Uterus (tissue), 2 donors: ENCODE measurements at regions not wholly inside any gene's neighbourhood (a gene's known extent, or its start where the extent isn't known, plus 50 kb on each side); places are given as distances from the start of the nearest gene placed in this dataset.

ENCODE experiments used
- POLR2A ChIP-seq, 2 donors: fragments of 450-650 bp; IDR thresholded peaks; one replicate each; pipeline ENCODE4 v1.6.1; 2016; ENCODE audit warnings: antibody characterized with exemption in 2 of 2, mild to moderate bottlenecking in 1 of 2, moderate library complexity in 1 of 2
- TF ChIP-seq, protein P1 (sequence below), 4 experiments: fragments of 200-600 bp in 2 of 4; fragments of 450-650 bp in 2 of 4; sonication (generic) in 2 of 4; IDR thresholded peaks; one replicate each; pipeline ENCODE4 v1.5.1; 2016 to 2019; ENCODE audit warnings: antibody characterized with exemption in 4 of 4, mild to moderate bottlenecking in 2 of 4, moderate library complexity in 1 of 4

GRCh38 chrX:11039926-11040325, 71.2 kb upstream of the HCCS start:
- TF ChIP-seq, protein P1, sequence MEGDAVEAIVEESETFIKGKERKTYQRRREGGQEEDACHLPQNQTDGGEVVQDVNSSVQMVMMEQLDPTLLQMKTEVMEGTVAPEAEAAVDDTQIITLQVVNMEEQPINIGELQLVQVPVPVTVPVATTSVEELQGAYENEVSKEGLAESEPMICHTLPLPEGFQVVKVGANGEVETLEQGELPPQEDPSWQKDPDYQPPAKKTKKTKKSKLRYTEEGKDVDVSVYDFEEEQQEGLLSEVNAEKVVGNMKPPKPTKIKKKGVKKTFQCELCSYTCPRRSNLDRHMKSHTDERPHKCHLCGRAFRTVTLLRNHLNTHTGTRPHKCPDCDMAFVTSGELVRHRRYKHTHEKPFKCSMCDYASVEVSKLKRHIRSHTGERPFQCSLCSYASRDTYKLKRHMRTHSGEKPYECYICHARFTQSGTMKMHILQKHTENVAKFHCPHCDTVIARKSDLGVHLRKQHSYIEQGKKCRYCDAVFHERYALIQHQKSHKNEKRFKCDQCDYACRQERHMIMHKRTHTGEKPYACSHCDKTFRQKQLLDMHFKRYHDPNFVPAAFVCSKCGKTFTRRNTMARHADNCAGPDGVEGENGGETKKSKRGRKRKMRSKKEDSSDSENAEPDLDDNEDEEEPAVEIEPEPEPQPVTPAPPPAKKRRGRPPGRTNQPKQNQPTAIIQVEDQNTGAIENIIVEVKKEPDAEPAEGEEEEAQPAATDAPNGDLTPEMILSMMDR (IDR thresholded peaks at IDR 0.05), result no peak
- no peak for TF ChIP-seq POLR2A (IDR thresholded peaks at IDR 0.05)
